ENCODE measurements at regions not wholly inside any gene's neighbourhood (a gene's known extent, or its start where the extent isn't known, plus 50 kb on each side); places are given as distances from the start of the nearest gene placed in this dataset.

DNA sequence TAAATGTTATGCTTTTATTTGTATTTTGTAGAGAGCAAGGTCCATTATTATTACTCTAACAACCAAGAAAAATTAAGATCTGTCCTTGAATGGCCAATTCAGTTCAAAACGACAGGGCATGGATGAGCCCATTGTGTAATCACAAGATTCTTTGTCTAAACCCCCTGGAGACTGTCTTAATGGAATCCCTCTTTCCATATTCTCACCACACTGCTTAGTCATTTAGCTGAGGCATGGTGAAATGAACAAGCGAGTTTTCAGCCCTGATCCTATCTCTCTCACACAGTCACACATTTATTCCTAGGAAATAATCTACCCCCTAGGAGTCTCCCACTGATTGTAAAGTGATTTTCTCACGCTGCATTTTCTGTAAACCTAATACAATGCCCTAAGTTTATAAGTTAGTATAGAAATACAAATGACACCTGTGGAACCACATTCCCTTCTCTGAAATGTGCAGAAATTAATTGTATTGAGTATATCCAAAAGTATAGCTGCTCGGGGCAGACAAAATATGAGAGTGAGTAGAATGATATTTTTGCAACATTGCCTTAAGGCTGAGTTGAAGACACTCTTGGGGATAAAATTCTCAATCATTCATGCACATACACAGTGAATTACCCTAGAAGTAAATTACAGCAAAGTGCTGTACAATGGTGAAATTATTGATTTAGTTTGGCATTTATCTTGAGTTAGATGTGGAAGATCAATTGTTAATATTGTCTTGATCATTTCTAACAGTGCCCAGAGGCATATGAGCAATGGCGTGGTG is 119.7 kb upstream of the PCDH7 start:
- Histone ChIP-seq H3K9me3 (no peaks in the 10 kb centered on the region), H3K36me3 (no peaks in the 10 kb centered on the region), H3K4me3 (no peak overlapping the region), H3K27ac (no peak overlapping the region), H3K27me3 (no peaks in the 10 kb centered on the region), H3K4me1 (no peaks in the 10 kb centered on the region)
- WGBS, result 68% methylated on average over 5 of the region's 5 CpGs
- no peak for TF ChIP-seq EP300 (IDR thresholded peaks at IDR 0.05)
- no peak for TF ChIP-seq POLR2A (IDR thresholded peaks at IDR 0.05)
- DNase-seq (ENCODE audit: low spot score in 2 of 2), result no peak

GRCh38 chr4:30601070-30601865 is 118.9 kb upstream of the PCDH7 start:
- no peak for TF ChIP-seq POLR2AphosphoS5 (IDR thresholded peaks at IDR 0.05)
- no peak overlapping the region for H3K4me3 ChIP-seq
- no peaks in the 10 kb centered on the region for H3K4me1 ChIP-seq
- H3K27ac ChIP-seq, result no peak overlapping the region
- WGBS, result 58% methylated on average over 3 of the region's 3 CpGs
- no peaks in the 10 kb centered on the region for H3K27me3 ChIP-seq
- H3K9me3 ChIP-seq, result no peaks in the 10 kb centered on the region
- no peak for DNase-seq (ENCODE audit: low spot score in 2 of 2)
- no peaks in the 10 kb centered on the region for H3K36me3 ChIP-seq

DNA sequence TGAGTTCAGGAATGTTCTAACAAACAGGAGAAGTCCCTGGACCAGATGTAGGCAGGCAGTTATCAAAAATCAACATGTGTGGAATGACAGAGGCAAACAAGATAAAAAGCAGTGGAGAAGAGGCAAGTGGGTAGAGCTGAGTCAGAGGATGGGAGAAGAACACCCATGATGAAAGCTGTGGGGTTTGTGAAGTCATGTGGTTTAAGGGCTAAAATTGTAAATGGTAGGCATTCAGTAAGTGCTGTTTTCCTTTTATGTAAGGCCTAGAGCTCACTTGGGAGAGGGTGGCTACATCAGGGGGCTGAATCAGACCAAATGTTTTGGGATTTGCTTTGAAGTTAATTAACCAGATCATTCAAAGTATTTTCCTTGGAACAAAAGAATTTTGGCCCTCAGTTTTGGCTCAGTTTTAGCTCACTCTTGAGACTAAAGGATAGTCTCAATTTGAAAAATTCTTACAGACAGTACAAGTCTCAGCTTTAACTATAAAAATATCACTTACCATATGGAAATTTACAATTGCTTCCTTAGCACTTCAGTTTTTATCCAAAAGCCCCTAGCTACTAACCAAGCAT is 114.5 kb upstream of the PCDH7 start:
- Histone ChIP-seq H3K36me3 (no peaks in the 10 kb centered on the region), H3K27ac (no peak overlapping the region), H3K27me3 (no peaks in the 10 kb centered on the region), H3K4me3 (no peak overlapping the region), H3K9me3 (no peaks in the 10 kb centered on the region), H3K4me1 (no peaks in the 10 kb centered on the region)
- TF ChIP-seq POLR2A (IDR thresholded peaks at IDR 0.05) (no peak), POLR2AphosphoS5 (IDR thresholded peaks at IDR 0.05) (no peak), CTCF (IDR thresholded peaks at IDR 0.05) (no peak), EP300 (IDR thresholded peaks at IDR 0.05) (no peak)
- DNase-seq (ENCODE audit: low spot score in 2 of 2), result no peak

DNA sequence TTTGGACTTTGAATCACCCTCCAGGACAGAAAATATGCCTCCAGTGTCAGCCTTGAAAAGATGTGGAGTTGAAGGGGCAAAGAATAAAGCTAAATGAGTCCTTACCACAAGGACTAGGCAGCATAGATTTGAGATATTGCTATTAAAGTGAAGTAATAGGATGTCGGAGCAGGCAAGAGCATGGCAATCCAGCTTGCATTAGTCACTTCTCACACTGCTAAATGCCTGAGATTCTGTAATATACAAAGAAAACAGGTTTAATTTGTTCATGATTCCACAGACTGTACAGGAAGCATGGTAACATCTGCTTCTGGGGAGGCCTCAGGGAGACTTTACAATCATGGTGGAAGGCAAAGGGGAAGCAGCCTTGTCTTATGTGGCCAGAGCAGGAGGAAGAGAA is 109.8 kb upstream of the PCDH7 start:
- 80% methylated on average over 1 of the region's 1 CpG for WGBS
- Histone ChIP-seq H3K27me3 (no peaks in the 10 kb centered on the region), H3K9me3 (no peaks in the 10 kb centered on the region), H3K36me3 (no peaks in the 10 kb centered on the region), H3K27ac (no peak overlapping the region), H3K4me3 (no peak overlapping the region), H3K4me1 (no peaks in the 10 kb centered on the region)
- no peak for TF ChIP-seq CTCF (IDR thresholded peaks at IDR 0.05)
- no peak for TF ChIP-seq POLR2AphosphoS5 (IDR thresholded peaks at IDR 0.05)
- TF ChIP-seq POLR2A (IDR thresholded peaks at IDR 0.05), result no peak
- TF ChIP-seq EP300 (IDR thresholded peaks at IDR 0.05), result no peak
- no peak for DNase-seq (ENCODE audit: low spot score in 2 of 2)

DNA sequence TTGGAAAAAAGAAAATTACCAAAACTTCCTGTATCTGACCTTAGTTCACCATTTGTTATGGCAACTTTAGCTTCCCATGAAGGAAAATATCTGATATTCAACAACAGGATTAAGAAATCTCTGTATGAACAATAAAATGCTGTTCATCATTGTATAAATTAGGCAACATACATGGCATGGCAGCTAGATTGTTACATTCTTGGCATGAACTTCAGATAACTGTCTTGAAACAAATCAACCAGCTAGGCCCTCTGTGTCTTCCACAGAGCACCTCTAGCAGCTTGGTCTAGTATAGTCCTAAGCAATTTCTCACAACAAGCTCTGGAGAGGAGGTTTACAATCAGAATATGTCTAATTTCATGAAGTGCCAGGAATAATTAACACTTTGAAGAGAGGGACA is 105.4 kb upstream of the PCDH7 start:
- no peak for DNase-seq (ENCODE audit: low spot score in 2 of 2)
- H3K9me3 ChIP-seq, result no peaks in the 10 kb centered on the region
- no peaks in the 10 kb centered on the region for H3K36me3 ChIP-seq
- H3K27ac ChIP-seq, result no peak overlapping the region
- H3K27me3 ChIP-seq, result no peaks in the 10 kb centered on the region
- H3K4me3 ChIP-seq, result no peak overlapping the region
- TF ChIP-seq POLR2AphosphoS5 (IDR thresholded peaks at IDR 0.05) (no peak), EP300 (IDR thresholded peaks at IDR 0.05) (no peak), CTCF (IDR thresholded peaks at IDR 0.05) (no peak), POLR2A (IDR thresholded peaks at IDR 0.05) (no peak)
- no peaks in the 10 kb centered on the region for H3K4me1 ChIP-seq

DNA sequence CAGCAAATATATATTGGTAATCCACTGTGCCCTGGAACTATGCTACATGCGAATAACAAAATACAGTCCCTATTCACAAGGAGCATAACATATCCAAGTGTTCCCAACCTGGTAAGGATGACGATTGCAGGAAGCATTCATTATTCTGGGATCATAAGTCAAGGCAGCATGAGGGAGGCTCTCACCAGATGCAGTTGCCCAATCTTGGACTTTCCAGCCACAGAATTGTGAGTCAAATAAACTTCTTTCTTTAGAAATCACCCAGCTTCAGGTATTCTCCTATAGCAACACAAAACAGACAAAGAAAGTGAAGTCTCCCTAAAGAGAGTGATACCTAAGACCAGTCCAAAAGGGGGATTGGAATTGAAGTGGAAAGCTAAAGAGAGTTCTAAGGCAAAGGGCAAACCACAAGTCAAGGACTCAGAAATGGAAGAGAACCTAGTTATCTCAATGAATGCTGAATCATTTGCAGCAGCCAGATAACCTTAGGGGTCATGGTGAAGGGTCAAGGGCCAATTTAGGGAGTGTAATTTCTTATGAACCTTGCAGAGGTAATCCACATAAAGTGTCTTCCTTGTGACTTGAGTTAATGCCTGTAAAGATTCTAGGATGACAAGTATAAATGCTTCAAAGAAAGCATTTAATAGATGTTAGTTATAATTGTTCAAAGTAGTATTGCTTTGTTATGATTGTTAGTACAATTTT is 103.1 kb upstream of the PCDH7 start:
- H3K27me3 ChIP-seq, result no peaks in the 10 kb centered on the region
- no peak for DNase-seq (ENCODE audit: low spot score in 2 of 2)
- no peaks in the 10 kb centered on the region for H3K4me1 ChIP-seq
- H3K4me3 ChIP-seq, result no peak overlapping the region
- H3K36me3 ChIP-seq, result no peaks in the 10 kb centered on the region
- no peaks in the 10 kb centered on the region for H3K9me3 ChIP-seq
- TF ChIP-seq POLR2A (IDR thresholded peaks at IDR 0.05) (no peak), POLR2AphosphoS5 (IDR thresholded peaks at IDR 0.05) (no peak), CTCF (IDR thresholded peaks at IDR 0.05) (no peak), EP300 (IDR thresholded peaks at IDR 0.05) (no peak)
- H3K27ac ChIP-seq, result no peak overlapping the region
- WGBS, result 70% methylated on average over 2 of the region's 2 CpGs

Data from suprapubic skin (tissue), 4 donors.